Right cardiac atrium (tissue), 5 donors: ENCODE measurements at regions not wholly inside any gene's neighbourhood (a gene's known extent, or its start where the extent isn't known, plus 50 kb on each side); places are given as distances from the start of the nearest gene placed in this dataset.

ENCODE experiments used
- ATAC-seq, 2 donors: fragments of 200-7000 bp; cut with Tn5 transposase; one replicate each; pipeline versions ENCODE4 v1.8.0 to v1.9.1; 2020; ENCODE audit warnings: moderate library complexity in 2 of 2, mild to moderate bottlenecking in 1 of 2
- DNase-seq, 3 donors: peaks; one replicate each; pipeline ENCODE4 v3.0.0-alpha.2; 2020
- H3K27ac ChIP-seq: one replicate; pipeline ENCODE4 v1.5.1; 2013; ENCODE audit warnings: mild to moderate bottlenecking, low read length, control low read depth, moderate library complexity
- H3K27me3 ChIP-seq: one replicate; pipeline ENCODE4 v1.6.1; 2013; ENCODE audit not compliant: control insufficient read depth, insufficient read depth
- H3K4me1 ChIP-seq: one replicate; pipeline ENCODE4 v1.6.1; 2013; ENCODE audit warnings: low read length; ENCODE audit not compliant: control insufficient read depth, insufficient read depth
- H3K4me3 ChIP-seq: one replicate; pipeline ENCODE4 v1.5.1; 2013; ENCODE audit warnings: low read length, control low read depth
- H3K9me3 ChIP-seq: one replicate; pipeline ENCODE4 v1.6.1; 2013; ENCODE audit warnings: low read length; ENCODE audit not compliant: control insufficient read depth
- WGBS: extraction: QIAGEN DNeasy Blood & Tissue Kit; methylation state at CpG from one replicate; pipeline ENCODE4 v1.1.7; 2013; 5-methylcytosine and 5-hydroxymethylcytosine counted together
- intact Hi-C, 4 donors: fragments of 100-400 bp; cut with DNase I; formaldehyde crosslinking; loops; one replicate each; pipeline versions ENCODE4 v1.11.0 to v1.14.0; 2022 to 2023
- donor health status: healthy with polysubstance abuse.
- donor health status: DM: no; HTN: yes; CAD: no.
- donor health status: DM: no; HTN: no; CAD: no.
- donor health status: DM: no; HTN: yes; CAD: no; lungs with severe emphysema.
- donor health status: DM: yes; HTN: yes; CAD: no.

DNA sequence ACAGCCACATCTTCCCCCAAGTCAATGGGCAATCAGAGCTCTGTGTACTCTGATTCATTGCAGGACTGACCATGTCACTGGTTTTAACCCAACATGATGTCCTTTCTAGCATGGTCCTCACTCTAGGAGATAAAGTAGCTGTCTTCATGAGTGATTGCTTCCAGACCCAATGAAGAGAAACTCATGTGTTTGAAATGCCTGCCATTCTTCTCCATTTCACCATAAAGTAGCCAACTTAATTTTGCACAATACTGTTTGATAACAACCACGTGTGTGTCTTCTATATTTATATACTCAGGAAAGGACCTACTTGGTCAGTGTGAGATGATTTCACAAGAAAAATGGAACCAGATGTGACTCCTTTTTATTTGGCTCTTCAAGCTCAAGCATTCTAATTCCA is 172.5 kb downstream of the AXIN2 start:
- no peak overlapping the region for H3K27ac ChIP-seq
- intact Hi-C loops = no loop called here
- no peak for DNase-seq
- no peaks in the 10 kb centered on the region for H3K4me1 ChIP-seq
- H3K27me3 ChIP-seq = no peaks in the 10 kb centered on the region
- H3K4me3 ChIP-seq = no peak overlapping the region
- no peak for ATAC-seq
- WGBS = 30% methylated on average over 1 of the region's 1 CpG
- no peaks in the 10 kb centered on the region for H3K9me3 ChIP-seq

DNA sequence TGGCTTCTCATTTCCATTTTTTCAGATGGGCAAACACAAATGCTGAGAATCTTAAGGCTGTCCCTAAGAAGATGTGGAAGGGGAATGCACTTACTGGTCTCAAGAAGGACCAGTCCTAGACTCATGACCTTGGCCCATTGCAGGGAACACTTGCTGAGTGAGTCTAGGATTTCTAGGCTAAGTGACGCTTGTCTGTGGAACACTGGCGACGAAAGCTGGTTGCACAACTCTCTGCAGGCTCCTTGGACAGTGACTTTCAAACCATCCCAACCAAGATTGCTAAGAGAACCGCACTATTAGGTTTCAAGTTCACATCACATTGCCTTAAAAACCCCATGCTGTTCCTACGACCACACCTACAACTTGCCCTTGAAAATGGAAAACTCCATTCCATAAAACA is 174.1 kb downstream of the AXIN2 start:
- WGBS = 92% methylated on average over 5 of the region's 5 CpGs
- no peaks in the 10 kb centered on the region for H3K27me3 ChIP-seq
- H3K4me3 ChIP-seq = no peak overlapping the region
- no peaks in the 10 kb centered on the region for H3K4me1 ChIP-seq
- H3K27ac ChIP-seq = no peak overlapping the region
- DNase-seq (no peak), ATAC-seq (no peak)
- no peaks in the 10 kb centered on the region for H3K9me3 ChIP-seq
- intact Hi-C loops = no loop called here

DNA sequence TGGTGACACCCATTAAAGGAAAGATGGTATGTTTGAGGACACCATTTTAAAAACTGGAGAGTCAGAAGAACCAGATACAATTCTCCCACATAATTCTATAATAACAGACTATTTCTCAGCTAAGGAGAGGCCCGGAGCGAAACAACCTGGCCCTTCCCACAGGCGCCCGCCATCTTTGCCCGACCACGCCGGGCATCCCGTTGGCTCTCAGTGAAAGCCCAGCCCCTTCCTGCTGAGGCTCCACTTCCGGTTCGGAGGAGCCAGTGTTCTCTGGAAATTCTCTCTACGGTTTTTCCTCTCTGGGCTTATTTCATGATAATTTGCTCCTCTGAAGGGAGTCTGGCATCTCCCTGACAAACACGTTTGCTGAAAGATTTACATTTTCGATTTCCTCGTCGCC is 175.7 kb downstream of the AXIN2 start:
- Histone ChIP-seq H3K27me3 (no peaks in the 10 kb centered on the region), H3K27ac (no peak overlapping the region), H3K4me1 (no peaks in the 10 kb centered on the region), H3K9me3 (no peaks in the 10 kb centered on the region), H3K4me3 (no peak overlapping the region)
- intact Hi-C loops = no loop called here
- DNase-seq (no peak), ATAC-seq (no peak)
- 90% methylated on average over 15 of the region's 15 CpGs for WGBS

DNA sequence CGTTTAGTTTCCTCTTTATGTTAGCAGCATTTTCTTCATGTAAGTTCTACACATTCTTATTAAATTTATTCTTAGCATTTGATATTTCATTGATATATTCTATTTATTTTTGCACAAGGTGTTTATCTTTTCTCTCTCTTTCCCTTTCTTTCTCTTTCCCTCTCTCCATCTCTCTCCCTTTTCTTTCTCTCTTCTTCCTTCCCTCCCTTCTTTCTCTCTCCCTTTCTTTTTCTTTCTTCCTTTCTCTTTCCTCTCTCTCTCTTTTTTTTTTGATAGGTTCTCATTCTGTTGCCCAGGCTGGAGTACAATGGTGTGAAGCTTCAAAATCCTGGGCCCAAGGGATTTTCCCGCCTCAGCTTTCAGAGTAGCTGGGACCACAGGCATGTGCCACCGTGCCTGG is 176.4 kb downstream of the AXIN2 start:
- Histone ChIP-seq H3K4me3 (no peak overlapping the region), H3K9me3 (no peaks in the 10 kb centered on the region), H3K27ac (no peak overlapping the region), H3K4me1 (no peaks in the 10 kb centered on the region), H3K27me3 (no peaks in the 10 kb centered on the region)
- DNase-seq (no peak), ATAC-seq (no peak)
- intact Hi-C loops = no loop called here
- WGBS = 85% methylated on average over 3 of the region's 3 CpGs

DNA sequence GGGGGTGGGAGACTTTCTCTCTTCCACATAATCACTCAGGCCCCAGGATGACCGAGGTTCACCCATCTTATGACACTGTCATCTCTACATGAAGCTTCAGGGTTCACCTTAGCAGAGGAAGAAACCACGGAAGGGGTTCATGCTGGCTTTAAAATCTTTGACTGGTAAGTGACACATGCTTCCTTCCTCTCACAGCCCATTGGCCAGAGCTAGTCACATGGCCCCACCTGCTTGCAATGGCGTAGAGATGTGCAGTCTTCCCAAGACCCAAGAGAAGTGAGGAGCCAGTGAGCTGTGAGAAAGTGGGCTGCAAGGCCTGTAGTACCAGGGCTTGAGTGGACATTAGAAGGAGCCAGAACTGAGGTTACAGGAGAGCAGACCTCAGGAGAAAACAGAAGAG is 180.3 kb downstream of the AXIN2 start:
- H3K27me3 ChIP-seq = no peaks in the 10 kb centered on the region
- intact Hi-C loops = no loop called here

DNA sequence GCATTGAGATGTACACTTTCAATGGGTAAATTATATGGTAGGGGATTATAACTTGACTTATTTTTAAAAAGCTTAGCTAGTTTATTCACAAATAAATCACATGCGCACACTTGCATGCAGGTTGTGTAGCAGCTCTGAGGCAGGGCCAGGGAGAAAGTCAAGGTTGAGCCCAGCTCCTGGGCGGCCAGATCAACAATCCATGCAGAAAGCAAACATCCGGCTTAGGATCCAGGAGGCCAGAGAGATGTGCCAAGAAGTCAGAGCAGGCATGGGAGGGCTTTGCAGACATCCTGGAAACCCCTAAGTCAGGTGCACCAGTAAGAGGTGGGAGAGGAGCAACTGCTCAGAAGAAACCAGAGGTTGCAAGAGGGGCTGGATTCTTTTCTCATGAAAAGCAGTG is 186.5 kb downstream of the AXIN2 start:
- H3K4me3 ChIP-seq = no peak overlapping the region
- H3K4me1 ChIP-seq = peaks cover 5% of the 10 kb centered on the region
- no peaks in the 10 kb centered on the region for H3K27me3 ChIP-seq
- 83% methylated on average over 3 of the region's 3 CpGs for WGBS
- DNase-seq = no peak
- no peak for ATAC-seq
- intact Hi-C loops = no loop called here
- H3K9me3 ChIP-seq = no peaks in the 10 kb centered on the region
- no peak overlapping the region for H3K27ac ChIP-seq

More for the DNA sequence above, 180.3 kb downstream of the AXIN2 start:
- no peaks in the 10 kb centered on the region for H3K9me3 ChIP-seq
- 85% methylated on average over 3 of the region's 3 CpGs for WGBS
- H3K4me3 ChIP-seq = no peak overlapping the region
- H3K27ac ChIP-seq = no peak overlapping the region
- no peaks in the 10 kb centered on the region for H3K4me1 ChIP-seq
- ATAC-seq = no peak
- DNase-seq = no peak

DNA sequence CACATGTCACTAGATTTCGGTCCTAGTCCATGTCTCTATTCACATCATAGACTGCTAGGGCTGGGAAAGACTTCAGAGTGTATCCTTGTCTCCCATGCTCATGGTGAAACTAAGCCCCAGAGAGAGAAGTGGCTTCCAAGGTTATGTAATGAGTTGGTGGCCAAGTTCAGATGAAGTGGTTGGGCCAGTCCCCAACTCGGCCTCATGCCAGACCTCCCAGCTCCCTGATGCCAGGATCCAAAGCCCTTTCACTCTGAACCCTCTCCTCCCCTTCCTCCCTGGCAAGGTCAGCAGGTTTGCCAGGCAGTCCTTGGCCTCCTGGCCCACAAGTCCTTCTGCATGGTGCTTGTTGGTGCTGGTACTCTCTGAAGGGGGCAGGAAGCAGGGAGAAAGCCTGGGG is 189.7 kb downstream of the AXIN2 start:
- no peak overlapping the region for H3K4me3 ChIP-seq
- H3K4me1 ChIP-seq = peaks cover 5% of the 10 kb centered on the region
- no peaks in the 10 kb centered on the region for H3K9me3 ChIP-seq
- DNase-seq (peak in 2 of 3 donors; percentile 19 to 66), ATAC-seq (peak in 1 of 2 donors; percentile 47)
- intact Hi-C loops = no loop called here
- no peak overlapping the region for H3K27ac ChIP-seq
- no peaks in the 10 kb centered on the region for H3K27me3 ChIP-seq
- WGBS = 66% methylated on average over 2 of the region's 2 CpGs

DNA sequence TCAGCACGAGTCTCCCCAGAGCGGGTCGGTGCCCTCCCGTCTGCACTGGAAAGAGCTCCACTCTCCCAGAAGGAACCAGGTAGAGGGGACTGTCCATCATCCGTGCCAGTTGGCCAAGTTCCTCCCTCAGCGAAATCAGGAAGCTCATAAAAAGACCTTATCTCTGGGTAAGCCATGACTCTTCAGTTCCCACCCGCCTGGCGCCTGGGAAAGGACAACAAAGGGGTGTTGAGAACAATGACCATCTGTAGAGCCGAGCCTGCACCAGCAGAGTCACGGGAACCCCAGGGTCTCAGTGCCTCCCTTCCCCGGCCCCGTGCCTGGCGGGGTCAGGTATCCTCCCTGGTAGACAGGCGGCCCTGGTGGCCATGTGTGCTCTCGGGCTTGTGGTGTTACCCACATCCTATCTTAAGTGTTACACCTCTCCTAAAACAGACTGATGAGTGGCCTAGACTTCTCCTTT is 190.7 kb downstream of the AXIN2 start:
- 29% methylated on average over 15 of the region's 15 CpGs for WGBS
- intact Hi-C loops = no loop called here
- peak; percentile 72 to 91 for ATAC-seq
- Histone ChIP-seq H3K9me3 (no peaks in the 10 kb centered on the region), H3K27me3 (no peaks in the 10 kb centered on the region), H3K4me1 (peaks cover 5% of the 10 kb centered on the region), H3K4me3 (no peak overlapping the region), H3K27ac (no peak overlapping the region)
- peak in 2 of 3 donors; percentile 38 to 55 for DNase-seq

DNA sequence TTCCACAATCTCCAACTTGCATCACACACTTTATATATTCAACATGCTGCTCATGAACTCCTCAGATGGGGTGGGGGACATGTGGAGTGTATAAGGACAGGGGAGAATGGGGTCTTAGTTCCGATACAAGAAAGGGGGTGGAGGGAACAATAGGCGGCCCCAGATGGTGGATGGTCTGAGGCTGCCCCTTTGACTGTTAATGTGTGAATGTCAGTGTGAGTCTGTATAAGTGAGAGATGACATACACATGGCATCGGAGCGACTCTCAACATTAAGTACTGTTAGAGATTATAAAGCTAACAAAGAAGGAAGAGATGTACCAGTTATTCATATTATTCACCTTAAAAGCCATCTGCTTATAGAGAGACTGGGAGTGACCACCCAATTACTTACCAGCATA is 193.1 kb downstream of the AXIN2 start:
- H3K27ac ChIP-seq = no peak overlapping the region
- DNase-seq (no peak), ATAC-seq (no peak)
- WGBS = 79% methylated on average over 4 of the region's 4 CpGs
- intact Hi-C loops = no loop called here
- no peaks in the 10 kb centered on the region for H3K9me3 ChIP-seq
- peaks cover 5% of the 10 kb centered on the region for H3K4me1 ChIP-seq
- H3K4me3 ChIP-seq = no peak overlapping the region
- no peaks in the 10 kb centered on the region for H3K27me3 ChIP-seq

DNA sequence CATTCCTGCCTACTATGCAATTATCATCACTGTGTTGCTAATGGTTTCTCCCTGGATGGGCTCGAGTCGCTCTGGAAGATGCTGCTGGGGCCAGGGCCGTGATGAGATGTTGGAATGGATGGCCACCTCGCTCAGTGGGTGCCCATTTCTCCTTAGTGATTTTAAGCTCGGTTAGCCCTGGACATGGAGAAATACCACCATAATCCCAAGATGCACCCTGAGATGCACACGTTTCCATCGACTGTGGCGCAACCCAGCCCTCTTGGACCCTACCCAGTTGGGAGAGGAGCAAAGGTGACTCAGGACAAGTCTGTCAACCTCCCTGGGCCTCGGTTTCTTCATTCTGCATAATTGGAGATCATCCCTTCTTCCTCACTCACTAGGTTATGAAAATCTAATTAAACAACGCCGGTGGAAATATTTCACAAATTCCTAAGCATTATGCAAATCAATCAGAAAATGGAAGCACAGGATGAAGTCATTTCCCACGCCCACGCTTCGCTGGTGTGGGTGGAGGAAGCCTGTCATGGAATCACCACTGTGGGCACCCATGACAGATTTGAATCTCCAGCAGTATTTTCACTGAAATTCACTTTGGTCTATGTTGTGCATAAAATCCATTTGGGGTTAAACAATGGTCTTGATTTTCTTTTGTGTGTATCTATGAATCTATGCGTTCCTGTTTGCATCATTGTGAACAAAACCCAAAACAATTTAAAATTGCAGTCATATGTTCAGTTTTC is 195.2 kb downstream of the AXIN2 start:
- H3K9me3 ChIP-seq = no peaks in the 10 kb centered on the region
- H3K27me3 ChIP-seq = no peaks in the 10 kb centered on the region
- WGBS = 86% methylated on average over 15 of the region's 15 CpGs
- no peak overlapping the region for H3K27ac ChIP-seq
- no peak for ATAC-seq
- intact Hi-C loops = no loop called here
- DNase-seq = no peak
- H3K4me1 ChIP-seq = peaks cover 5% of the 10 kb centered on the region
- no peak overlapping the region for H3K4me3 ChIP-seq

DNA sequence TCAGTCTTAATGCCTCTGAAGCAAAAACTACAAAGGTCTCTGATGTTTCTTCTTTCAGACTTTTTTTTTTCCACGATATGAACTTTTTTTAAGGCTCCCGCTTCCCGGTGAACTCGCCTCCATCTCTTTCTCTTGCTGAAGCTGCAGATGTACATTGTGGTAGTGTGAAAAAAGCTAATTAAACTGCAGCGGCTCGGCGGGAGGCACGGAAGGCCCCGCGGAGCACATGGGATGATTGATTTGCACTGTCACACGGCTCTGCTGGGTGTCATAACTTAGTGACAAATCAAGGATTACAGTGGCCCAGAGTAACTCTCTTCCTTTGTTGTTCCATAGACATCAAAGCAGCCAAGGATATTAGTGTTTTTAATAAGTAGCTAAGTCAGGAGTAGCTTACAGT is 196.3 kb downstream of the AXIN2 start:
- no peak for DNase-seq
- H3K4me3 ChIP-seq = no peak overlapping the region
- ATAC-seq = no peak
- no peak overlapping the region for H3K27ac ChIP-seq
- H3K27me3 ChIP-seq = no peaks in the 10 kb centered on the region
- no peaks in the 10 kb centered on the region for H3K9me3 ChIP-seq
- 50% methylated on average over 11 of the region's 11 CpGs for WGBS
- intact Hi-C loops = no loop called here
- no peaks in the 10 kb centered on the region for H3K4me1 ChIP-seq

DNA sequence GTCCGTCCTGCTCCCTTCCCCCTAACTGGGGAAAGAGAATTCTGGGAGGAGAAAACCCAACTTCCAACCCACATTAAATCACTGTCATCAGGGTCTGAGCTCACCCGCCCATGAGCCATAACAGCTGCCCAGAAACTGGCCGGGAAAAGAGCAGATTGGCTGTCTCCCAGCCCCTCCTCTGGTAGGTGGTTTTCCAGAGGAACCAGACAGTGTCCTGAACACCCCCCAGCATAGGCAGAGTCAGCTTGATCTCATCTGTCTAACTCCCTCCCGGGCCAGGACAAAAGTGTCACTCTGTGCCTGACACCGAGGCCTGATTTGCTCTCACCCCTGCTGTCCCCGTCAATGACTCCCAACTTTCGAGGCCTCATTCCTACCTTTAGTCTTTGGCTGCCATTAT is 197.0 kb downstream of the AXIN2 start:
- ATAC-seq (no peak), DNase-seq (no peak)
- WGBS = 56% methylated on average over 7 of the region's 7 CpGs
- H3K27me3 ChIP-seq = no peaks in the 10 kb centered on the region
- no peak overlapping the region for H3K4me3 ChIP-seq
- H3K4me1 ChIP-seq = no peaks in the 10 kb centered on the region
- no peaks in the 10 kb centered on the region for H3K9me3 ChIP-seq
- intact Hi-C loops = no loop called here
- no peak overlapping the region for H3K27ac ChIP-seq
